Ammon's horn (tissue), 1 donor: ENCODE measurements at regions not wholly inside any gene's neighbourhood (a gene's known extent, or its start where the extent isn't known, plus 50 kb on each side); places are given as distances from the start of the nearest gene placed in this dataset.
"Not testable (repeated sequence)": the region's sequence is repeated elsewhere in the genome, so short reads cannot be mapped to it uniquely, and the experiment has no call there.

ENCODE experiments used
- DNase-seq: peaks from one replicate; pipeline ENCODE4 v3.0.0-alpha.2; 2016; ENCODE audit warnings: low spot score

GRCh38 chr15:49706805-49707204, 86.0 kb downstream of the DTWD1 start:
- DNase-seq: no peak

GRCh38 chr15:49707598-49707997, 86.8 kb downstream of the DTWD1 start:
- no peak for DNase-seq

- DNase-seq: no peak
Observed at GRCh38 chr15:49709646-49710214, 88.9 kb downstream of the DTWD1 start.

GRCh38 chr15:49712162-49712561, 91.3 kb downstream of the DTWD1 start:
- no peak for DNase-seq

- DNase-seq: no peak
Observed at GRCh38 chr15:49712846-49713450, 92.1 kb downstream of the DTWD1 start.

- no peak for DNase-seq
Observed at GRCh38 chr15:49715211-49715610, 94.4 kb downstream of the DTWD1 start.

- no peak for DNase-seq
Observed at GRCh38 chr15:49715701-49716100, 94.9 kb downstream of the DTWD1 start.

- DNase-seq: no peak
Observed at GRCh38 chr15:49718234-49718633, 97.4 kb downstream of the DTWD1 start.

- DNase-seq: no peak
Observed at GRCh38 chr15:49718846-49719245, 98.0 kb downstream of the DTWD1 start.

- no peak for DNase-seq
Observed at GRCh38 chr15:49720261-49720660, 99.4 kb downstream of the DTWD1 start.

- DNase-seq: peak; percentile 51
Observed at GRCh38 chr15:49721091-49721490, 100.2 kb downstream of the DTWD1 start.

GRCh38 chr15:49721621-49722020, 100.8 kb downstream of the DTWD1 start:
- no peak for DNase-seq

- no peak for DNase-seq
Observed at GRCh38 chr15:49723981-49724380, 103.1 kb downstream of the DTWD1 start.

GRCh38 chr15:49731187-49732099, 110.6 kb downstream of the DTWD1 start:
- DNase-seq: no peak

GRCh38 chr15:49732109-49732508, 111.3 kb downstream of the DTWD1 start:
- not testable (repeated sequence) for DNase-seq

- not testable (repeated sequence) for DNase-seq
Observed at GRCh38 chr15:49734089-49734488, 113.2 kb downstream of the DTWD1 start.

GRCh38 chr15:49734831-49735508, 114.1 kb downstream of the DTWD1 start:
- no peak for DNase-seq

- DNase-seq: no peak
Observed at GRCh38 chr15:49737127-49737526, 116.3 kb downstream of the DTWD1 start.

- no peak for DNase-seq
Observed at GRCh38 chr15:49741712-49742111, 120.9 kb downstream of the DTWD1 start.

GRCh38 chr15:49742381-49742780, 121.5 kb downstream of the DTWD1 start:
- no peak for DNase-seq

GRCh38 chr15:49747340-49747739, 126.5 kb downstream of the DTWD1 start:
- DNase-seq: no peak

GRCh38 chr15:49748791-49749190, 127.9 kb downstream of the DTWD1 start:
- DNase-seq: peak; percentile 45

- no peak for DNase-seq
Observed at GRCh38 chr15:49750553-49750952, 129.7 kb downstream of the DTWD1 start.
